ENCODE measurements at regions not wholly inside any gene's neighbourhood (a gene's known extent, or its start where the extent isn't known, plus 50 kb on each side); places are given as distances from the start of the nearest gene placed in this dataset.
"Not testable (repeated sequence)": the region's sequence is repeated elsewhere in the genome, so short reads cannot be mapped to it uniquely, and the experiment has no call there.

DNA sequence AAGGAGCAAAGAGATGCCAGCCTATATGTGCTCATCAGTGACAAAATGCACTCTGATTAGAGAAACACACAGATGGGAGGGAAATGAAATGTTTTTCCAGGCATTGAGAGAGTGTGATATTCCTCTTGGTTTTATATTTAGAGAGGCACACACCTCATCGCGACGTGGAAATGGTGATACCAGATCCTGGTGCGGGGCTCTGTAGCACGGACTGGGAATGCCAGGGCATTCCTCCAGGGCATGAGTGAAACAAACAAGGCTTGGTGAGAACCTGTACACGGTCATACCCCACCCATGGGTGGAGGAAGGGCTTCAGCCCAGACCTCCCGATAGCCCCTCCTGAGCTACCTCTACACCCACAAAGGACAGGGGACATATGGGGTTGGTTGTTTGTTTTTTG is 280.2 kb downstream of the C16orf95 start:
- in situ Hi-C loops (cut with HindIII; ENCODE audit: low sequenced_read_pairs), result no loop called here
- no peak for DNase-seq (ENCODE audit: low spot score)

GRCh38 chr16:87038528-87038927 is 278.7 kb downstream of the C16orf95 start:
- in situ Hi-C loops (cut with HindIII; ENCODE audit: low sequenced_read_pairs); DNase-seq (ENCODE audit: low spot score): not testable (repeated sequence)

- in situ Hi-C loops (cut with HindIII; ENCODE audit: low sequenced_read_pairs), result no loop called here
Observed at GRCh38 chr16:87040169-87041117, 276.7 kb downstream of the C16orf95 start.

GRCh38 chr16:87041286-87041685 is 275.9 kb downstream of the C16orf95 start:
- no peak for DNase-seq (ENCODE audit: low spot score)
- in situ Hi-C loops (cut with HindIII; ENCODE audit: low sequenced_read_pairs), result no loop called here

More at GRCh38 chr16:87040169-87041117, 276.7 kb downstream of the C16orf95 start:
- DNase-seq (ENCODE audit: low spot score), result no peak

DNA sequence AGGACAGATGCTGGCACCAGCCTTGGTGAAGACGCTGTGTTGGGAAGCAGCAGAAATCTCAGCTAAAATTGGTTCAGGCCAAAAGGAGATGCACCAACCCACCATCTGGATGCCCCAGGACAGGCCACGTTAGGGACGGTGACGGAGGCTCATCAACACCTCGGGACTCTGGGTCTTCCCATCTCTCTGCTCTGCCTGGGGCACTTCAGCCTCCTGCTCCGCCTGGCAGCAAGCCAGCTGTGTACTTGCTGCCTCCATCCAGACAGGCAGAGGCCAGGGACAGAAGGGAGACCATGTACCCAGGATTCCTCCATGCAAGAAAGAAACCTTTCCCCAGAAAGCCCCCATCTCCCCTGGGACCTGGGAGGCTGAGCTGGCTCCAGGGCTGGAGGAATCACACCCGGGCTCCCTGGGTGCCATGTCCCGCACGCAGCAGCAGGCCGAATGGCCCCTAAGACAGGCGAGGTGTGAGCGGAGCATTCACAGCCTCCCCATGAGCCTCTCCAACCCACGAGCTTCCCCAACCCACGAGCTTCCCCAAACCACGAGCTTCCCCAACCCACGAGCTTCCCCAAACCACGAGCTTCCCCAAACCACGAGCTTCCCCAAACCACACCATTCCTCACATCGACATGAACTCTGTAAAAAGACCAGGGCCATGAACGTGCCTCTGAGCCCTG is 274.5 kb downstream of the C16orf95 start:
- peak; percentile 44 for DNase-seq (ENCODE audit: low spot score)
- in situ Hi-C loops (cut with HindIII; ENCODE audit: low sequenced_read_pairs), result no loop called here

- DNase-seq (ENCODE audit: low spot score), result peak; percentile 61
- in situ Hi-C loops (cut with HindIII; ENCODE audit: low sequenced_read_pairs), result no loop called here
Observed at GRCh38 chr16:87043231-87044031, 273.8 kb downstream of the C16orf95 start.

DNA sequence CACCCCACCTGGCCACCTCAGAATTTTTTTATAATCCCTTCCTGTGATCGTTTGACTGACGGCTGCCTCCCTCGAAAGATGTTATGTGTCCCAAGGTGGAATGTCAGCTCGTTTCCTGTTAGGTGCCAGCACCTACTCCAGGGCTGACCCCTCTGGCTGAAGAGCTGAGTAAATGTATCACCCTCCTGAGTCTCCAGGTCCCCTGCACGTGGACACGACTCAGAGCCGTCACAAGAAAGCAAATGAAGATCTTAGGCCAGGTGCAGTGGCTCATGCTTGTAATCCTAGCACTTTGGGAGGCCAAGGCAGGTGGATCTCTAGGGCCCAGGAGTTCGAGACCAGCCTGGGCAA is 273.2 kb downstream of the C16orf95 start:
- no peak for DNase-seq (ENCODE audit: low spot score)
- in situ Hi-C loops (cut with HindIII; ENCODE audit: low sequenced_read_pairs), result no loop called here

DNA sequence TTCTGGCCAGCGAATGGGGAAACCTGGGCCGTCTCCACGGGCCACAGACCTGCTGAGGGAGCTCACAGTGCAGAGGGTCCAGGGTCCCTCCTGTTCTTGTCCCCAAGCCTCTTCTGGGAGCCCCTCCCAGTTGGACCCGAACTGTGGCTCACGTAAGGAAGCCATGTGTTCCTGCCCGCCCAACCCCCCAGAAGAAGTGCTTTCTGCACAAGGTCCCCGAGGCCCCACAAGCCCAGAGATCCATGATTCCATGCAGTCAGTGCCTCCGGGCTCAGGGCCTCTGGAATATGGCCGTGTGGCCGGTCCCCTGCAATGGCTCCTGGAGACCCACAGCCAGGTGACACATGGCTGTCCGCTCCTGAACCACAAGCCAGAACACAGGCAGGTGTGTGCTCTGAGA is 272.4 kb downstream of the C16orf95 start:
- DNase-seq (ENCODE audit: low spot score), result no peak
- in situ Hi-C loops (cut with HindIII; ENCODE audit: low sequenced_read_pairs), result no loop called here

- DNase-seq (ENCODE audit: low spot score), result no peak
- in situ Hi-C loops (cut with HindIII; ENCODE audit: low sequenced_read_pairs), result no loop called here
Observed at GRCh38 chr16:87045466-87046216, 271.6 kb downstream of the C16orf95 start.

DNA sequence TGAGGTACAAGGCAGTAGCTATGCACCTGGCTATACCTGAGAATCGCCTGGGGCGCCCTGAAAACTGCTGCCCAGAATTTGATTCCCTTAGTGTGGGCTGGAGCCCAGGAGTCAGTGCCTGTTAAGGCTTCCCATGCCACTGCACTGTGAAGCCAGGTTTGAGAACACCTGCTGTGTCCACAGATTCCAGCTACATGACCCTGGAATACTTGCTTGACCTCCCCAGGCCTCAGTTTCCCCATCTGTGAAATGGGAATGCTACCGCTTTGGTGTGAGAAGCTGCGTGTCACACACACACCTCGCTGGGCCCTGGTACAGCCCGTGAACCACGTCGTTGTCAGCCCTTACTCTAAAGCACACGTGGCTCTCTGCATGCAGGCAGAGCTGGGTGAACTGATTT is 271.0 kb downstream of the C16orf95 start:
- in situ Hi-C loops (cut with HindIII; ENCODE audit: low sequenced_read_pairs), result no loop called here
- no peak for DNase-seq (ENCODE audit: low spot score)

- in situ Hi-C loops (cut with HindIII; ENCODE audit: low sequenced_read_pairs), result no loop called here
- DNase-seq (ENCODE audit: low spot score), result no peak
Observed at GRCh38 chr16:87047221-87048037, 269.8 kb downstream of the C16orf95 start.

DNA sequence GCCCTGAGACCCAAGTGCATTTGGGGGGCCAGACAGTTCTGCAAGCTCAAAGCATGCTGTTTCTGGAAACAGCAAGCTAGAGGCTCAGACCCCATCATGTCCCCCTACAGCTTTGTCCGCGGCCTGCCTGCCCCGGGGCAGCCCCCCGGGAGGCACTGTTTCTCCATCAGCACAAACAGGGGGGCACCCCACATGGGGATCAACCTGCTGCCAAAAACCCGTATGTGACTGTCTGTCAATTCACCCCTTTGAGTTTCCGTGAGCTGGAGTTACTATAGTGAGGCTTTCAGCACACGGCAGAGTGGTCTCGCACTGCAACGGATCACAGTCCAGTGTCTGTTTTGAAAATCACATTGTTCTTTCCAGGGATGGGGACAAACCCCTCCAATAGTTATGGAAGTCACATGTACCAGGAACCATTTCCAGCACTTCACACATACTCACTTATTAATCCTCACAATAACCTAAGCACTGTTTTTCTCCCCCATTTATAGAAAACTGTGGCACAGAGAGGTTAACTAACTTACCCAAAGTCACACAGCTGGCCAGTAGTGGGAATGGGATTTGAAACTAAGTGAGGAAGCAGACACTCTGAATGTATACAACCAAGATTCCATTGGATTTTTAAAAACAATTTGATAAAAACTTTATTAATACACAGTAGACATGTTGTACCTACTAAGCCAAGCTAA is 269.0 kb downstream of the C16orf95 start:
- in situ Hi-C loops (cut with HindIII; ENCODE audit: low sequenced_read_pairs), result no loop called here
- no peak for DNase-seq (ENCODE audit: low spot score)

- in situ Hi-C loops (cut with HindIII; ENCODE audit: low sequenced_read_pairs), result no loop called here
- no peak for DNase-seq (ENCODE audit: low spot score)
Observed at GRCh38 chr16:87048730-87049115, 268.5 kb downstream of the C16orf95 start.

GRCh38 chr16:87049216-87049615 is 268.0 kb downstream of the C16orf95 start:
- in situ Hi-C loops (cut with HindIII; ENCODE audit: low sequenced_read_pairs), result not testable (repeated sequence)

DNA sequence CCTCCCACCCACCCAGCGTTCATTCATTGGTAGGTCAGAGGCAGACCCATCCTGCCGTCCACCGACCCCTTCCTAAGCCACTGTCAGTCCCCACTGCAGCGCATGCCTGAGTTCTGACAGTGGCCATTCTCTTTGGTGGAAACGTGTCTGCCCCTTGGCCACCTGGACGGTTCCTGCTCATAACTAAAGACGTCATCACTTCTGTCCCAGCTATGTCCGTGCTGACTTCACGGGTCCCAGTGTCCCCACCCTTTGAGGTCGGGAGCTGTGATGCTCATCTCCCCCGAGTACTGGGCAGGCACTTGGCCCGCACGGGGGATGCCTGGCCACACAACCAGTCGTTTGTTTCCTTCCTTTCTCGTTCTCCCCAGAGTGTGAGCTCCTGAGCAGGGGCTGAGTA is 267.1 kb downstream of the C16orf95 start:
- in situ Hi-C loops (cut with HindIII; ENCODE audit: low sequenced_read_pairs), result no loop called here
- DNase-seq (ENCODE audit: low spot score), result no peak

More at GRCh38 chr16:87049216-87049615, 268.0 kb downstream of the C16orf95 start:
- DNase-seq (ENCODE audit: low spot score), result not testable (repeated sequence)

- in situ Hi-C loops (cut with HindIII; ENCODE audit: low sequenced_read_pairs), result no loop called here
- DNase-seq (ENCODE audit: low spot score), result no peak
Observed at GRCh38 chr16:87051526-87052320, 265.5 kb downstream of the C16orf95 start.

GRCh38 chr16:87052506-87052905 is 264.7 kb downstream of the C16orf95 start:
- DNase-seq (ENCODE audit: low spot score), result no peak
- in situ Hi-C loops (cut with HindIII; ENCODE audit: low sequenced_read_pairs), result no loop called here

All from G401 (cell line).